ENCODE measurements at regions not wholly inside any gene's neighbourhood (a gene's known extent, or its start where the extent isn't known, plus 50 kb on each side); places are given as distances from the start of the nearest gene placed in this dataset. TPM values are rescaled to one million over a fixed set of nuclear protein-coding genes. Genes with fewer than 3 reads are reported as not detected.

GRCh38 chr12:86312232-86312631, 56.0 kb upstream of the MGAT4C start:
- no peaks in the 10 kb centered on the region for H3K27me3 ChIP-seq (ENCODE audit: control insufficient read depth in 1 of 2, insufficient read depth in 1 of 2, low read length in 2 of 2)
- H3K4me1 ChIP-seq (ENCODE audit: control insufficient read depth, insufficient read depth, low read depth, low read length) = no peaks in the 10 kb centered on the region
- no peak overlapping the region for H3K14ac ChIP-seq (ENCODE audit: low read length in 2 of 2)
- no peak overlapping the region for H3K18ac ChIP-seq (ENCODE audit: low read depth in 1 of 2, low read length in 2 of 2)
- no peak overlapping the region for H2AFZ ChIP-seq (ENCODE audit: low read depth, low read length)
- no peak overlapping the region for H3K9ac ChIP-seq (ENCODE audit: low read length)
- H3K4me3 ChIP-seq (ENCODE audit: insufficient read depth in 1 of 2, low read depth in 1 of 2, low read length in 2 of 2) = no peak overlapping the region
- no peaks in the 10 kb centered on the region for H3K36me3 ChIP-seq (ENCODE audit: control insufficient read depth in 1 of 2, insufficient read depth in 2 of 2, low read depth in 1 of 2, low read length in 2 of 2)
- H2BK15ac ChIP-seq (ENCODE audit: low read depth, poor library complexity, severe bottlenecking) = no peak overlapping the region
- no peak for DNase-seq
- H3K4me2 ChIP-seq (ENCODE audit: low read length, poor library complexity, severe bottlenecking) = no peak overlapping the region
- H2BK12ac ChIP-seq (ENCODE audit: low read length in 2 of 2) = no peak overlapping the region
- no peak overlapping the region for H4K8ac ChIP-seq (ENCODE audit: low read length)
- H3K23ac ChIP-seq (ENCODE audit: low read length in 2 of 2) = no peak overlapping the region
- H3K9me3 ChIP-seq (ENCODE audit: control insufficient read depth, low read length) = no peaks in the 10 kb centered on the region
- no peak overlapping the region for H4K91ac ChIP-seq (ENCODE audit: low read length)
- no peaks in the 10 kb centered on the region for H3K79me1 ChIP-seq (replicated peaks; ENCODE audit: low read length, poor library complexity, severe bottlenecking)
- H3K27ac ChIP-seq (ENCODE audit: low read length, poor library complexity, severe bottlenecking) = no peak overlapping the region
- WGBS = 100% methylated on average over 2 of the region's 4 CpGs
- no peak overlapping the region for H2BK5ac ChIP-seq (ENCODE audit: low read depth, low read length, poor library complexity, severe bottlenecking)
- H2BK120ac ChIP-seq (ENCODE audit: low read depth, low read length) = no peak overlapping the region
- H3K4ac ChIP-seq (ENCODE audit: low read depth in 1 of 2, low read length in 2 of 2) = no peak overlapping the region
- no peak overlapping the region for H2AK5ac ChIP-seq (ENCODE audit: low read length, severe bottlenecking)

Small RNAs in the stretch of these regions (small RNA-seq; reads per million reads assigned to genes)
- not detected for gene AC079598.2 (ENCODE audit: low read depth)
- gene AC079598.3 (ENCODE audit: low read depth) = not detected
- not detected for gene AC079598.4 (ENCODE audit: low read depth)
- gene CYCSP30 (ENCODE audit: low read depth) = not detected

Data from mesenchymal stem cell (in vitro differentiated cells and primary cell).